SK-N-SH (cell line): ENCODE measurements at regions not wholly inside any gene's neighbourhood (a gene's known extent, or its start where the extent isn't known, plus 50 kb on each side); places are given as distances from the start of the nearest gene placed in this dataset.

Experiments
- CTCF ChIA-PET: fragments of 300-600, 350-600 bp; formaldehyde crosslinking; extraction: SDS; loops from one replicate; lab custom pipeline; 2021; lab: Yijun Ruan, JAX
- POLR2A ChIA-PET: fragments of 350-600 bp; sonication (Branson Sonifier 250); formaldehyde crosslinking; extraction: SDS; loops from one replicate; lab custom pipeline; 2020; ENCODE audit warnings: antibody characterized with exemption, inconsistent platforms; lab: Yijun Ruan, JAX
- DNase-seq: peaks from one replicate; pipeline ENCODE4 v3.0.0; 2012
- H2AFZ ChIP-seq: fragments of 200-600 bp; sonication (generic); 2 replicates; pipeline ENCODE4 v1.8.1; 2016; ENCODE audit warnings: antibody characterized with exemption, mild to moderate bottlenecking, low read depth
- H3F3A ChIP-seq: fragments of 200-600 bp; sonication (generic); replicated peaks from 2 replicates; pipeline ENCODE3; 2016; ENCODE audit warnings: antibody characterized with exemption, mild to moderate bottlenecking; ENCODE audit not compliant: insufficient read depth
- H3K27ac ChIP-seq, 2 experiments: fragments of 200-500 bp in 1 of 2; fragments of 200-600 bp in 1 of 2; sonication (Bioruptor generic) in 1 of 2; sonication (generic), shearing (Covaris generic) in 1 of 2; 2 replicates each; pipeline versions ENCODE4 v1.5.1 to v1.6.1; 2014 to 2016; ENCODE audit warnings: low read depth in 2 of 2, inconsistent platforms in 1 of 2, low read length in 1 of 2, mild to moderate bottlenecking in 1 of 2, mixed read lengths in 1 of 2
- H3K27me3 ChIP-seq: fragments of 200-600 bp; sonication (generic), shearing (Covaris generic); 2 replicates; pipeline ENCODE4 v1.6.1; 2016; ENCODE audit warnings: mixed run types; ENCODE audit not compliant: insufficient read depth
- H3K36me3 ChIP-seq, 2 experiments: fragments of 200-500 bp in 1 of 2; fragments of 200-600 bp in 1 of 2; sonication (Bioruptor generic) in 1 of 2; sonication (generic) in 1 of 2; replicated peaks in 1 of 2; 2 replicates each; pipeline versions ENCODE3 to v1.5.1; 2014 to 2016; ENCODE audit warnings: low read length in 1 of 2, mild to moderate bottlenecking in 1 of 2; ENCODE audit not compliant: insufficient read depth in 2 of 2, control insufficient read depth in 1 of 2
- H3K4me1 ChIP-seq, 2 experiments: fragments of 200-500 bp in 1 of 2; fragments of 200-600 bp in 1 of 2; sonication (Bioruptor generic) in 1 of 2; sonication (generic), shearing (Covaris generic) in 1 of 2; 2 replicates each; pipeline versions ENCODE4 v1.5.1 to v1.6.1; 2014 to 2016; ENCODE audit warnings: low read depth in 1 of 2, low read length in 1 of 2, mixed run types in 1 of 2; ENCODE audit not compliant: insufficient read depth in 2 of 2, control insufficient read depth in 1 of 2
- H3K4me2 ChIP-seq: fragments of 200-600 bp; sonication (generic), shearing (Covaris generic); 2 replicates; pipeline ENCODE4 v1.6.1; 2017; ENCODE audit warnings: mixed run types
- H3K4me3 ChIP-seq, 2 experiments: fragments of 200-500 bp in 1 of 2; fragments of 200-600 bp in 1 of 2; sonication (Bioruptor generic) in 1 of 2; sonication (generic), shearing (Covaris generic) in 1 of 2; 2 replicates each; pipeline versions ENCODE4 v1.5.1 to v1.8.1; 2014 to 2016; ENCODE audit warnings: low read depth in 2 of 2, inconsistent platforms in 1 of 2, low read length in 1 of 2, mild to moderate bottlenecking in 1 of 2, mixed read lengths in 1 of 2, moderate library complexity in 1 of 2
- H3K79me2 ChIP-seq: fragments of 200-600 bp; sonication (generic); 2 replicates; pipeline ENCODE4 v1.8.1; 2017; ENCODE audit warnings: mild to moderate bottlenecking; ENCODE audit not compliant: insufficient read depth
- H3K9ac ChIP-seq: fragments of 200-600 bp; sonication (generic); 2 replicates; pipeline ENCODE4 v1.6.1; 2017; ENCODE audit warnings: mixed run types
- H3K9me2 ChIP-seq: fragments of 200-600 bp; sonication (generic); 2 replicates; pipeline ENCODE4 v1.6.1; 2017; ENCODE audit warnings: mixed run types
- H3K9me3 ChIP-seq: fragments of 200-600 bp; sonication (generic); 2 replicates; pipeline ENCODE4 v1.6.1; 2017; ENCODE audit warnings: mixed run types, mild to moderate bottlenecking, moderate library complexity
- H4K20me1 ChIP-seq: fragments of 200-600 bp; sonication (generic); 2 replicates; pipeline ENCODE4 v1.6.1; 2017; ENCODE audit warnings: mild to moderate bottlenecking, mixed run types; ENCODE audit not compliant: insufficient read depth
- CHD2 ChIP-seq: fragments of 150-350 bp; IDR thresholded peaks from 2 replicates; pipeline ENCODE4 v1.6.1; 2018; ENCODE audit warnings: low read length; ENCODE audit not compliant: partially characterized antibody
- CTCF ChIP-seq: fragments of 200-600 bp; sonication (generic); IDR thresholded peaks from 2 replicates; pipeline ENCODE4 v1.6.1; 2017; ENCODE audit warnings: antibody characterized with exemption, mild to moderate bottlenecking, moderate library complexity
- ELF1 ChIP-seq: IDR thresholded peaks from 2 replicates; pipeline ENCODE4 v1.4.0; 2012
- EP300 ChIP-seq, 2 experiments: IDR thresholded peaks; 2 replicates each; pipeline versions ENCODE4 v1.4.0 to v1.6.1; 2012; ENCODE audit warnings: borderline replicate concordance in 1 of 2, low read depth in 1 of 2, low read length in 1 of 2
- GATA2 ChIP-seq: sonication (generic); formaldehyde crosslinking; IDR thresholded peaks from 2 replicates; pipeline ENCODE4 v1.5.0; 2020; ENCODE audit warnings: mild to moderate bottlenecking, missing genetic modification reagents
- IRF3 ChIP-seq: fragments of 150-350 bp; IDR thresholded peaks from 2 replicates; pipeline ENCODE4 v1.6.1; 2016; ENCODE audit warnings: mild to moderate bottlenecking, low read depth, low read length
- MAX ChIP-seq: IDR thresholded peaks from 2 replicates; pipeline ENCODE4 v1.4.0; 2012; ENCODE audit warnings: low read depth
- MXI1 ChIP-seq: IDR thresholded peaks from 2 replicates; pipeline ENCODE4 v1.6.1; 2012; ENCODE audit warnings: mild to moderate bottlenecking, low read depth, low read length, improper control_type of control experiment
- NRF1 ChIP-seq: IDR thresholded peaks from 2 replicates; pipeline ENCODE4 v1.6.1; 2012; ENCODE audit warnings: low read depth, mild to moderate bottlenecking, low read length
- RFX5 ChIP-seq: IDR thresholded peaks from 2 replicates; pipeline ENCODE4 v1.6.1; 2012; ENCODE audit warnings: mild to moderate bottlenecking, improper control_type of control experiment, low read length
- SIN3A ChIP-seq: IDR thresholded peaks from 2 replicates; pipeline ENCODE4 v1.6.1; 2012; ENCODE audit warnings: low read depth, mild to moderate bottlenecking, low read length, moderate library complexity, borderline replicate concordance
- SMC3 ChIP-seq: IDR thresholded peaks from 2 replicates; pipeline ENCODE4 v1.6.1; 2012; ENCODE audit warnings: low read depth, low read length, improper control_type of control experiment
- TAF1 ChIP-seq: IDR thresholded peaks from 2 replicates; pipeline ENCODE4 v1.6.1; 2012; ENCODE audit warnings: low read depth, mild to moderate bottlenecking, low read length, moderate library complexity, borderline replicate concordance
- TCF12 ChIP-seq: IDR thresholded peaks from 2 replicates; pipeline ENCODE4 v1.4.0; 2012
- USF1 ChIP-seq: IDR thresholded peaks from 2 replicates; pipeline ENCODE4 v1.4.0; 2012; ENCODE audit warnings: low read depth, borderline replicate concordance
- YY1 ChIP-seq: IDR thresholded peaks from 2 replicates; pipeline ENCODE4 v1.4.0; 2012; ENCODE audit warnings: low read depth, mild to moderate bottlenecking
- WGBS: methylation state at CpG from one replicate; pipeline ENCODE4 v1.1.6; 2017; ENCODE audit warnings: low lambda C conversion rate; 5-methylcytosine and 5-hydroxymethylcytosine counted together
- TF ChIP-seq, protein P1 (sequence below): IDR thresholded peaks from 2 replicates; pipeline ENCODE4; 2012

GRCh38 chr18:39801010-39801409, 2154.0 kb upstream of the PIK3C3 start:
- Histone ChIP-seq H2AFZ (no peak overlapping the region), H3K79me2 (no peaks in the 10 kb centered on the region), H4K20me1 (no peaks in the 10 kb centered on the region), H3K9ac (no peak overlapping the region), H3K27me3 (no peaks in the 10 kb centered on the region), H3K4me1 (no peaks in the 10 kb centered on the region), H3K9me2 (no peaks in the 10 kb centered on the region), H3K36me3 (no peaks in the 10 kb centered on the region), H3K4me3 (no peak overlapping the region), H3K27ac (no peak overlapping the region), H3K4me2 (no peak overlapping the region), H3K9me3 (no peaks in the 10 kb centered on the region), H3F3A (peaks cover 29% of the 10 kb centered on the region)
- DNase-seq = no peak
- WGBS = 85% methylated on average over 15 of the region's 15 CpGs
- ChIA-PET CTCF (no interaction called here), POLR2A (no interaction called here)
- TF ChIP-seq GATA2 (CRISPR knock-in tag) (no peak), MAX (no peak), MXI1 (no peak), IRF3 (no peak), TAF1 (no peak), CHD2 (no peak), RFX5 (no peak), ELF1 (no peak), CTCF (no peak), SIN3A (no peak), TCF12 (no peak), EP300 (IDR thresholded peaks at IDR 0.05; ENCODE audit: borderline replicate concordance in 1 of 2, low read depth in 1 of 2, low read length in 1 of 2) (no peak), YY1 (no peak), NRF1 (no peak), SMC3 (no peak), USF1 (no peak)
- TF ChIP-seq, protein P1, sequence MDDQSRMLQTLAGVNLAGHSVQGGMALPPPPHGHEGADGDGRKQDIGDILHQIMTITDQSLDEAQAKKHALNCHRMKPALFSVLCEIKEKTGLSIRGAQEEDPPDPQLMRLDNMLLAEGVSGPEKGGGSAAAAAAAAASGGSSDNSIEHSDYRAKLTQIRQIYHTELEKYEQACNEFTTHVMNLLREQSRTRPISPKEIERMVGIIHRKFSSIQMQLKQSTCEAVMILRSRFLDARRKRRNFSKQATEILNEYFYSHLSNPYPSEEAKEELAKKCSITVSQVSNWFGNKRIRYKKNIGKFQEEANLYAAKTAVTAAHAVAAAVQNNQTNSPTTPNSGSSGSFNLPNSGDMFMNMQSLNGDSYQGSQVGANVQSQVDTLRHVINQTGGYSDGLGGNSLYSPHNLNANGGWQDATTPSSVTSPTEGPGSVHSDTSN = no peak
